ENCODE measurements at regions not wholly inside any gene's neighbourhood (a gene's known extent, or its start where the extent isn't known, plus 50 kb on each side); places are given as distances from the start of the nearest gene placed in this dataset.

GRCh38 chr12:60529261-60529660 lies 933.4 kb downstream of the SLC16A7 start:
- TF ChIP-seq CTCF (IDR thresholded peaks at IDR 0.05) (no peak), ZFX (IDR thresholded peaks at IDR 0.05; ENCODE audit: borderline replicate concordance) (no peak)

All from 22Rv1 (cell line).